ENCODE measurements at regions not wholly inside any gene's neighbourhood (a gene's known extent, or its start where the extent isn't known, plus 50 kb on each side); places are given as distances from the start of the nearest gene placed in this dataset.

GRCh38 chr12:60231303-60231702, 635.5 kb downstream of the SLC16A7 start:
- no peak for TF ChIP-seq CTCF (conservative IDR thresholded peaks at IDR 0.05; ENCODE audit: low read length)
- no peak for TF ChIP-seq EZH2phosphoT487 (IDR thresholded peaks at IDR 0.05; ENCODE audit: borderline replicate concordance, low read depth, low read length)

Measured in OCI-LY7 (cell line).